PC-3 (cell line): ENCODE measurements at regions not wholly inside any gene's neighbourhood (a gene's known extent, or its start where the extent isn't known, plus 50 kb on each side); places are given as distances from the start of the nearest gene placed in this dataset.

Experiments used
- ATAC-seq: fragments of 200-7000 bp; cut with Tn5 transposase; 2 replicates; pipeline ENCODE4 v1.9.1; 2020; ENCODE audit warnings: mild to moderate bottlenecking, moderate library complexity
- BruUV-seq: library from RNA; stranded (reverse); fragments of 400-500 nt; replicated peaks from 2 replicates; lab custom pipeline; 2021; lab: Mats Ljungman, UMichigan
- CTCF ChIA-PET: fragments of 300-600 bp; sonication (Branson Sonifier 250); formaldehyde crosslinking; loops from one replicate; lab custom pipeline; 2022; ENCODE audit warnings: antibody characterized with exemption; lab: Charles Lee
- POLR2A ChIA-PET: fragments of 300-600 bp; sonication (Branson Sonifier 250); formaldehyde crosslinking; loops from one replicate; lab custom pipeline; 2022; ENCODE audit warnings: antibody characterized with exemption; ENCODE audit not compliant: unreplicated experiment; lab: Charles Lee
- DNase-seq: peaks from one replicate; pipeline ENCODE4 v3.0.0-alpha.2; 2015
- H2AFZ ChIP-seq: fragments of 300-600 bp; sonication (generic); 2 replicates; pipeline ENCODE4 v1.6.0; 2016; ENCODE audit warnings: antibody characterized with exemption, low read length
- H3F3A ChIP-seq: fragments of 300-600 bp; sonication (generic); one replicate; pipeline ENCODE4 v1.6.0; 2017; ENCODE audit warnings: antibody characterized with exemption, low read length, control low read depth, mild to moderate bottlenecking; ENCODE audit not compliant: unreplicated experiment
- H3K27ac ChIP-seq: fragments of 300-600 bp; sonication (generic); 2 replicates; pipeline ENCODE4 v1.5.1; 2016; ENCODE audit warnings: mild to moderate bottlenecking, low read length
- H3K27me3 ChIP-seq: fragments of 300-600 bp; sonication (generic); 2 replicates; pipeline ENCODE4 v1.6.1; 2016; ENCODE audit warnings: low read length, mixed read lengths
- H3K36me3 ChIP-seq: fragments of 300-600 bp; sonication (generic); 2 replicates; pipeline ENCODE4 v1.6.1; 2016; ENCODE audit warnings: low read depth, mixed run types, low read length, mixed read lengths
- H3K4me1 ChIP-seq: fragments of 300-600 bp; sonication (generic); 2 replicates; pipeline ENCODE4 v1.5.1; 2016; ENCODE audit warnings: low read length; ENCODE audit not compliant: insufficient read depth
- H3K4me2 ChIP-seq: fragments of 300-600 bp; sonication (generic); 2 replicates; pipeline ENCODE4 v1.6.0; 2016; ENCODE audit warnings: low read length
- H3K4me3 ChIP-seq: fragments of 300-600 bp; sonication (generic); 2 replicates; pipeline ENCODE4 v1.5.1; 2016; ENCODE audit warnings: mild to moderate bottlenecking, low read length, mixed read lengths
- H3K79me2 ChIP-seq: fragments of 300-600 bp; sonication (generic); 2 replicates; pipeline ENCODE4 v1.6.1; 2017; ENCODE audit warnings: low read length, mixed read lengths
- H3K9ac ChIP-seq: fragments of 300-600 bp; sonication (generic); 2 replicates; pipeline ENCODE4 v1.6.0; 2016; ENCODE audit warnings: mild to moderate bottlenecking, low read length
- H3K9me2 ChIP-seq: fragments of 300-600 bp; sonication (generic); replicated peaks from 2 replicates; pipeline ENCODE4 v1.6.1; 2016; ENCODE audit warnings: mixed run types, low read length, mixed read lengths
- H3K9me3 ChIP-seq: fragments of 300-600 bp; sonication (generic); 2 replicates; pipeline ENCODE4 v1.6.1; 2016; ENCODE audit warnings: low read length, mixed read lengths
- H4K20me1 ChIP-seq: fragments of 300-600 bp; sonication (generic); 2 replicates; pipeline ENCODE4 v1.6.1; 2016; ENCODE audit warnings: low read length, mixed read lengths
- CTCF ChIP-seq: fragments of 300-600 bp; sonication (generic); conservative IDR thresholded peaks from 2 replicates; pipeline ENCODE4 v1.5.1; 2017; ENCODE audit warnings: antibody characterized with exemption, low read depth, mild to moderate bottlenecking, low read length
- EZH2 ChIP-seq: fragments of 300-600 bp; sonication (generic); IDR thresholded peaks from one replicate; pipeline ENCODE4 v1.6.1; 2017; ENCODE audit warnings: antibody characterized with exemption, mild to moderate bottlenecking, low read length; ENCODE audit not compliant: unreplicated experiment
- EZH2phosphoT487 ChIP-seq: fragments of 300-600 bp; sonication (generic); IDR thresholded peaks from 2 replicates; pipeline ENCODE4 v1.6.1; 2018; ENCODE audit warnings: mild to moderate bottlenecking, antibody characterized with exemption, low read length, borderline replicate concordance
- intact Hi-C: fragments of 100-400 bp; cut with micrococcal nuclease; formaldehyde crosslinking; loops from 2 replicates; pipeline ENCODE4 v1.9.0; 2023

DNA sequence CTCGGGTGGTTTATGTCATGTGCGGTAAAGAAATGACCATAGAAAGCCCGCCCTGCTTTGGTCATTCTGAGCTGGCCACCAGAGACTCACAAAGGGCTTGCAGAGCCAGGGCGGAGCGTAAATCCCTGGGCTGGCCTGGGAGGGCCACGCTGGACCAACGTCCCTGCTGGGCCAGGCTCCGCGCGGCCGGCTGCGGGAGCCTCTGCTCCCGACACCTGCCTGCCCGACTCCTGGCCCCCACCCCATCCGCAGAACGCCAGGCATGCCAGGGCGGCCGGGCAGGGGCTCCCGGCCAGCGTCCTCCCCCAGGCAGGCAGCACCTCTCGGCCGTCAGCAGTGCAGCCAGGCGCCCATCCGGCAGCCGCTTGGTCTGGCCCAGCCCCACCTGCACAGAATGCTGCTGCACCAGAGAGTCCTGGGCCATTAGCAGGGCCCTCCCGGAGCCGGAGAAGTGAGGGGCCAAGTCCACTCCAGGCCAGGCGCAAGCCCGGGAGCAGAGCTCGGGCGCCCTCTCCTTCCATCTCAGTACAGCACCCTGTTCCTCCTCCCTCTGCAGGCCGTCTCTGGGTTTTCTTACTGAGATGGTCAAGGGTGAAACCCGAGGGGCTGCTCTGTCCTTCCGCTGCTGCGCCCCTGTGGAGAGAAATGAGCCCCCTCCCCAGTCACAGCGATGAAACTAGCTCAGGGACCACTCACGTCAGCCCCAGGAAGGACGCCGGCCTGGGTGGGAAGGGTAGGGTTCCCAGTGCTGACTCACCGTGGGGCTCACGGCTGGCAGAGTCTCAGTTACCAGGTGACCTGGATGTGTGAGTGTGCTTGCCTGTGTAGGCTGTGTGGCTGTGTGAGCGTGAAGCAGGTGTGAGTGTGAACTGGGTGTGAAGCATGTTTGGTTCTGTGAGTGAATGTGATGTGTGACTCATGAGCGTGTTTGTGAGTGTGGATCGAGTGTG lies 83.3 kb downstream of the PTGR3 start:
- DNase-seq (peak; percentile 39), ATAC-seq (peak; percentile 81)
- Histone ChIP-seq H2AFZ (peak overlapping the region; percentile 79), H3F3A (no peaks in the 10 kb centered on the region), H3K9me2 (no peaks in the 10 kb centered on the region), H3K4me3 (peak overlapping the region; percentile 63), H3K4me2 (peak overlapping the region; percentile 80), H3K4me1 (no peaks in the 10 kb centered on the region; the same call in 1 of the 2 replicates), H3K9me3 (no peaks in the 10 kb centered on the region), H4K20me1 (no peaks in the 10 kb centered on the region), H3K27me3 (no peaks in the 10 kb centered on the region), H3K27ac (peak overlapping the region; percentile 33), H3K79me2 (no peaks in the 10 kb centered on the region), H3K9ac (peak overlapping the region; percentile 34), H3K36me3 (no peaks in the 10 kb centered on the region)
- ChIA-PET POLR2A (interaction anchor here (0.5 to 0.7 kb wide), 3 partner anchors 84 to 1603 kb away, joined by 5 to 7 read pairs (median 5); no protein-coding TSS in a partner anchor), CTCF (interaction anchor here (0.6 kb wide), 1 partner anchor 229 kb away, joined by 3 read pairs; no protein-coding TSS in a partner anchor)
- TF ChIP-seq EZH2 (no peak), EZH2phosphoT487 (no peak), CTCF (peak; percentile 34; the same call in 1 of the 2 replicates)
- intact Hi-C loops, result loop anchor here (5.0 kb wide), 1 partner anchor 228 kb away; no protein-coding TSS in a partner anchor
- BruUV-seq, result TSS peak; percentile 20

GRCh38 chr18:75124991-75125381 lies 84.0 kb downstream of the PTGR3 start:
- Histone ChIP-seq H3K9ac (peak overlapping the region; percentile 34; the same call in 1 of the 2 replicates), H3K4me2 (peak overlapping the region; percentile 80), H2AFZ (peak overlapping the region; percentile 79), H3K36me3 (no peaks in the 10 kb centered on the region), H3K79me2 (no peaks in the 10 kb centered on the region), H3K27ac (no peak overlapping the region), H3K4me3 (peak overlapping the region; percentile 63), H3K4me1 (no peaks in the 10 kb centered on the region; the same call in 1 of the 2 replicates), H4K20me1 (no peaks in the 10 kb centered on the region), H3K9me3 (no peaks in the 10 kb centered on the region), H3K9me2 (no peaks in the 10 kb centered on the region), H3K27me3 (no peaks in the 10 kb centered on the region), H3F3A (no peaks in the 10 kb centered on the region)
- peak; percentile 45 for ATAC-seq
- TF ChIP-seq EZH2phosphoT487 (no peak), CTCF (no peak), EZH2 (no peak)
- POLR2A ChIA-PET, result no interaction called here
- intact Hi-C loops, result loop anchor here (5.0 kb wide), 1 partner anchor 228 kb away; no protein-coding TSS in a partner anchor
- BruUV-seq, result no TSS peak
- CTCF ChIA-PET, result interaction anchor here (0.6 kb wide), 1 partner anchor 228 kb away, joined by 3 read pairs; no protein-coding TSS in a partner anchor
- peak; percentile 16 for DNase-seq
